CD4-positive, CD25-positive, alpha-beta regulatory T cell (primary cell): ENCODE measurements at regions not wholly inside any gene's neighbourhood (a gene's known extent, or its start where the extent isn't known, plus 50 kb on each side); places are given as distances from the start of the nearest gene placed in this dataset.
"Not testable (repeated sequence)": the region's sequence is repeated elsewhere in the genome, so short reads cannot be mapped to it uniquely, and the experiment has no call there.

Experiments
- ATAC-seq, 2 donors: fragments of 150-1000 bp; cut with Tn5 transposase; one replicate each; pipeline ENCODE4 v1.10.0; 2021; ENCODE audit warnings: low read depth in 2 of 2, moderate number of reproducible peaks in 2 of 2, moderate library complexity in 1 of 2
- DNase-seq, 3 donors: peaks; one replicate each; pipeline versions ENCODE4 v3.0.0 to v3.0.0-alpha.2; 2012 to 2022; ENCODE audit warnings: mixed read lengths in 1 of 3
- H3K27ac ChIP-seq: one replicate; pipeline ENCODE4 v1.7.0; 2013; ENCODE audit warnings: mild to moderate bottlenecking, low read length; ENCODE audit not compliant: insufficient read depth, poor library complexity, severe bottlenecking
- H3K27me3 ChIP-seq: one replicate; pipeline ENCODE4 v1.7.0; 2013; ENCODE audit warnings: low read length; ENCODE audit not compliant: control insufficient read depth, insufficient read depth
- H3K36me3 ChIP-seq: one replicate; pipeline ENCODE4 v1.7.0; 2013; ENCODE audit warnings: mild to moderate bottlenecking, low read length, moderate library complexity; ENCODE audit not compliant: control insufficient read depth, insufficient read depth
- H3K4me1 ChIP-seq: 2 replicates; pipeline ENCODE4 v1.7.0; 2013; ENCODE audit warnings: mild to moderate bottlenecking, low read length; ENCODE audit not compliant: insufficient read depth, control insufficient read depth, poor library complexity, severe bottlenecking
- H3K4me3 ChIP-seq: one replicate; pipeline ENCODE4 v1.7.0; 2013; ENCODE audit warnings: low read depth, mild to moderate bottlenecking, low read length, moderate library complexity
- H3K9me3 ChIP-seq, 2 experiments: 1 replicate in 1 of 2; 2 replicates in 1 of 2; pipeline ENCODE4 v1.7.0; 2013; ENCODE audit warnings: low read length in 2 of 2, mild to moderate bottlenecking in 1 of 2, moderate library complexity in 1 of 2; ENCODE audit not compliant: control insufficient read depth in 2 of 2
- H3K27ac Mint-ChIP-seq, 3 donors: one replicate each; pipeline ENCODE4 v1.8.0; 2020 to 2022; ENCODE audit warnings: mild to moderate bottlenecking in 3 of 3, mixed read lengths in 3 of 3, moderate library complexity in 2 of 3
- H3K27me3 Mint-ChIP-seq: one replicate; pipeline ENCODE4 v1.8.0; 2022; ENCODE audit warnings: mild to moderate bottlenecking, mixed read lengths
- H3K36me3 Mint-ChIP-seq: one replicate; pipeline ENCODE4 v1.8.0; 2020; ENCODE audit warnings: mixed read lengths
- H3K4me1 Mint-ChIP-seq, 4 donors: one replicate each; pipeline ENCODE4 v1.8.0; 2020 to 2022; ENCODE audit warnings: mixed read lengths in 4 of 4, mild to moderate bottlenecking in 1 of 4
- H3K4me3 Mint-ChIP-seq, 4 donors: one replicate each; pipeline ENCODE4 v1.8.0; 2020 to 2022; ENCODE audit warnings: mild to moderate bottlenecking in 4 of 4, mixed read lengths in 4 of 4, moderate library complexity in 3 of 4
- H3K9me3 Mint-ChIP-seq, 7 donors: one replicate each; pipeline ENCODE4 v1.8.0; 2020 to 2022; ENCODE audit warnings: mixed read lengths in 7 of 7, mild to moderate bottlenecking in 3 of 7, moderate library complexity in 2 of 7

DNA sequence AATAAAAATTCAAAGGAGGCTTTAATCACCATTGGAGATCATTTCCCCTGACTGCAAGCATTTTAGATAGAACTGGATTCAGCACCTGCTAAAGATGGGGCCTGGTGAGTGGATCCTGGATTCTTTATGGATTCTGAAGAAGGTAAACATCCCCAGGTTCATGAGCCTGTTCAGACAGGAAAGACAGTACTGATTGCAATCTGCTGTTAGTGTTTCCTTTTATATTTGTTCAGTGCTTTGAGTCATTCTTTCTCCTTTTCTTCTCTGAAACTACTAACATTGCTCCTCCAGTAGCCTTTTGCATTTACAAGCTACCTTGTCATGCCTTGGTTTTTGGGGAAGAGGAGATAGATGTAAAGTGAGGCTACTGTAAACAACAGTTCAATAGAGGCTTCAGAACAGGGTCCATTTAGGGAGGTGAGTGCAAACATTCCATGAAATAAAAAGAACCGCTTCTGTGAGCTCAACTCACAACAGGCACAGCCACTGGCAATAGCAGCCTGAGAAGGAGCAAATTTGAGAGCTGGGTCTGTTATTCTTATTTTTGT, 66.4 kb upstream of the PRL start:
- DNase-seq (no peak), ATAC-seq (no peak)
- H3K9me3 Mint-ChIP-seq, result peaks cover 0 to 9% (median 3%) of the 10 kb centered on the region in 7 donors
- no peak overlapping the region for H3K4me3 Mint-ChIP-seq
- Histone ChIP-seq H3K36me3 (no peaks in the 10 kb centered on the region), H3K27ac (no peak overlapping the region), H3K4me3 (no peak overlapping the region), H3K9me3 (no peaks in the 10 kb centered on the region), H3K27me3 (no peaks in the 10 kb centered on the region), H3K4me1 (no peaks in the 10 kb centered on the region)
- no peaks in the 10 kb centered on the region for H3K36me3 Mint-ChIP-seq
- no peaks in the 10 kb centered on the region for H3K27me3 Mint-ChIP-seq
- no peaks in the 10 kb centered on the region for H3K4me1 Mint-ChIP-seq
- no peak overlapping the region for H3K27ac Mint-ChIP-seq

DNA sequence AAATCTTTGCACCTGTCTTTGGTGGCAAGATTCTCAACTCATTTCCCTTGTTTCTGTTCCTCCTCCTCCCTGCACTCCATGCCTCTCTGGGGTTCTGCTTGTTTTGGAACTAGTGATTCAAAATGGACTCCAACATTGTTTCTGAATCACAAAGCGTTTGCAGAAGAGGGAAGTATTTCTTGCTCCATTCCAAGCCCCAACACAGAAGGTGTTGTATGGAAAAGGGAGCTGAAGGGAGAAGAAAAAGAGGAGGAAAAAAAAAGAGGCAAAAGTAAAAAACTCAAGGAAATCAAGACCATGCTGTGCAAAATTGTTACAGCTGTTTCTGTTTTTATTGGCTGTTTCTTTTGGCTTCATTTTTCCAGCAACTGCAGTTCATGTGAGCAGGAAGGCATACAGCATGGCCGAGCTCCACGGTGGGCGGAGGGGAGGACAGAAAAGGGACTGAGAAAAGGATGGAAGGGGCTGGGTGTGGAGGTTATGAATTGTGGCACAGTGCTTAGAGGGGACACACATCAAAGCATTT, 66.9 kb upstream of the PRL start:
- Mint-ChIP-seq H3K4me1 (no peaks in the 10 kb centered on the region), H3K27ac (no peak overlapping the region), H3K4me3 (no peak overlapping the region), H3K27me3 (no peaks in the 10 kb centered on the region), H3K36me3 (no peaks in the 10 kb centered on the region), H3K9me3 (peaks cover 0 to 9% (median 3%) of the 10 kb centered on the region in 7 donors)
- no peak overlapping the region for H3K27ac ChIP-seq
- H3K4me3 ChIP-seq, result no peak overlapping the region
- no peaks in the 10 kb centered on the region for H3K36me3 ChIP-seq
- no peaks in the 10 kb centered on the region for H3K4me1 ChIP-seq
- ATAC-seq (no peak), DNase-seq (no peak)
- no peaks in the 10 kb centered on the region for H3K27me3 ChIP-seq
- H3K9me3 ChIP-seq, result no peaks in the 10 kb centered on the region

DNA sequence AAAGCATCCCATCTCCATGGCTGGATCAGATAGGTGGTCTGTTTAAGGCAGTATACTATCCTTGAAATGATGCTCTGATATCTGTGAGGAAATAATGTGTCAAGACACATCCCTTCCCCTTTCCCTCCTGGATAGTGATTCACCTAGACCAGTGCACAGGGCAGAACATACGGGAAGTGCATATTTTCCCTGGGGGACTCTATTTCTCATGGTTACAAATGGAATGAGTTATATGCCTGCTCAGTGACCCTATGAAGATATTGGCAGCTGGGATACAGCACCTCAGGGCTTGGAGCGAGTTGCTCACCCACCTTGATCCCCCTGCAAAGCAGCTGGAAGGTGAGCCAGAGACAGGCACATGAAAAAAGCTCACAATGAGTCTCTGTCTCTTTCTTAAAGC, 67.5 kb upstream of the PRL start:
- Mint-ChIP-seq H3K36me3 (no peaks in the 10 kb centered on the region), H3K4me3 (no peak overlapping the region), H3K27ac (no peak overlapping the region), H3K27me3 (no peaks in the 10 kb centered on the region), H3K4me1 (no peaks in the 10 kb centered on the region), H3K9me3 (peaks cover 0 to 9% (median 3%) of the 10 kb centered on the region in 7 donors)
- DNase-seq (no peak), ATAC-seq (no peak)
- Histone ChIP-seq H3K27ac (no peak overlapping the region), H3K27me3 (no peaks in the 10 kb centered on the region), H3K9me3 (no peaks in the 10 kb centered on the region), H3K4me1 (no peaks in the 10 kb centered on the region), H3K4me3 (no peak overlapping the region), H3K36me3 (no peaks in the 10 kb centered on the region)

- no peaks in the 10 kb centered on the region for H3K9me3 ChIP-seq
- H3K4me3 ChIP-seq, result no peak overlapping the region
- H3K27ac Mint-ChIP-seq, result no peak overlapping the region
- no peaks in the 10 kb centered on the region for H3K27me3 Mint-ChIP-seq
- no peak for ATAC-seq
- no peak overlapping the region for H3K4me3 Mint-ChIP-seq
- no peaks in the 10 kb centered on the region for H3K36me3 Mint-ChIP-seq
- peaks cover 0 to 16% (median 4%) of the 10 kb centered on the region in 7 donors for H3K9me3 Mint-ChIP-seq
- no peaks in the 10 kb centered on the region for H3K36me3 ChIP-seq
- no peaks in the 10 kb centered on the region for H3K27me3 ChIP-seq
- H3K4me1 ChIP-seq, result no peaks in the 10 kb centered on the region
- H3K4me1 Mint-ChIP-seq, result no peaks in the 10 kb centered on the region
- no peak for DNase-seq
- no peak overlapping the region for H3K27ac ChIP-seq
Measured at GRCh38 chr6:22366214-22366613, 69.4 kb upstream of the PRL start.

DNA sequence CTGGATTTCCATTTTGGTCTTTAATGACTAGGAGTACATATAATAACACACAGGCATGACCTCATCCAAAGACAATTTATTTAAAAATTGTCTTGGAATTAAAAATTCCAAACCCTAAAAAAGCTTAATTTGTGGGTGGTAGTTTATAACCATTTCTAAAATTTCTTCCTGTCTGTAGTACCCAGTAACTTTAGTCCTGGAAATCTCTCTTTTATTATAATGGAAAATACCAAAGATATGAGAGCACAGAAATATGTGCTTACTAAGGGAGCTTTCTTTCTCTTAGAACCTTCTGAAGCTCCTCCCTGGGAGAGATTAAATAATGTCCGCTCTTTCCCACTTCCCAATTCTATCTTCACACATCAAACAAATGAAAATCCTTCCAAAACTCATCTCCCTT, 70.5 kb upstream of the PRL start:
- H3K4me1 ChIP-seq, result no peaks in the 10 kb centered on the region
- no peak overlapping the region for H3K27ac ChIP-seq
- Mint-ChIP-seq H3K27ac (no peak overlapping the region), H3K4me1 (no peaks in the 10 kb centered on the region), H3K4me3 (no peak overlapping the region), H3K36me3 (no peaks in the 10 kb centered on the region), H3K27me3 (no peaks in the 10 kb centered on the region), H3K9me3 (peaks cover 0 to 16% (median 3%) of the 10 kb centered on the region in 7 donors)
- ATAC-seq, result no peak
- H3K27me3 ChIP-seq, result no peaks in the 10 kb centered on the region
- no peak overlapping the region for H3K4me3 ChIP-seq
- no peak for DNase-seq
- H3K36me3 ChIP-seq, result no peaks in the 10 kb centered on the region
- no peaks in the 10 kb centered on the region for H3K9me3 ChIP-seq

- H3K4me3 Mint-ChIP-seq, result no peak overlapping the region
- H3K36me3 ChIP-seq, result no peaks in the 10 kb centered on the region
- ATAC-seq, result no peak
- H3K9me3 Mint-ChIP-seq, result peaks cover 0 to 20% (median 3%) of the 10 kb centered on the region in 7 donors
- no peak for DNase-seq
- no peaks in the 10 kb centered on the region for H3K36me3 Mint-ChIP-seq
- no peaks in the 10 kb centered on the region for H3K9me3 ChIP-seq
- no peaks in the 10 kb centered on the region for H3K4me1 ChIP-seq
- no peak overlapping the region for H3K27ac ChIP-seq
- no peak overlapping the region for H3K4me3 ChIP-seq
- no peaks in the 10 kb centered on the region for H3K4me1 Mint-ChIP-seq
- no peaks in the 10 kb centered on the region for H3K27me3 Mint-ChIP-seq
- H3K27ac Mint-ChIP-seq, result no peak overlapping the region
- H3K27me3 ChIP-seq, result no peaks in the 10 kb centered on the region
Measured at GRCh38 chr6:22368794-22369193, 72.0 kb upstream of the PRL start.

- Histone ChIP-seq H3K4me1 (no peaks in the 10 kb centered on the region), H3K36me3 (no peaks in the 10 kb centered on the region)
Measured at GRCh38 chr6:22372922-22373321, 76.1 kb upstream of the PRL start.

GRCh38 chr6:22374950-22375349, 78.1 kb upstream of the PRL start:
- not testable (repeated sequence) for H3K27ac Mint-ChIP-seq, H3K27me3 ChIP-seq, H3K4me1 ChIP-seq, ATAC-seq, DNase-seq, H3K27ac ChIP-seq, H3K36me3 Mint-ChIP-seq, H3K9me3 ChIP-seq, H3K36me3 ChIP-seq, H3K27me3 Mint-ChIP-seq, H3K4me3 ChIP-seq, H3K4me1 Mint-ChIP-seq, H3K4me3 Mint-ChIP-seq
- peaks cover 0 to 23% (median 3%) of the 10 kb centered on the region in 7 donors for H3K9me3 Mint-ChIP-seq

More at GRCh38 chr6:22372922-22373321, 76.1 kb upstream of the PRL start:
- Mint-ChIP-seq H3K9me3 (peaks cover 0 to 23% (median 1%) of the 10 kb centered on the region in 7 donors), H3K4me3 (no peak overlapping the region), H3K4me1 (no peaks in the 10 kb centered on the region), H3K36me3 (no peaks in the 10 kb centered on the region), H3K27ac (no peak overlapping the region), H3K27me3 (no peaks in the 10 kb centered on the region)
- H3K27ac ChIP-seq, result no peak overlapping the region
- no peak for DNase-seq
- no peaks in the 10 kb centered on the region for H3K9me3 ChIP-seq
- no peak for ATAC-seq
- no peaks in the 10 kb centered on the region for H3K27me3 ChIP-seq
- H3K4me3 ChIP-seq, result no peak overlapping the region
